HepG2 (cell line): ENCODE measurements at regions not wholly inside any gene's neighbourhood (a gene's known extent, or its start where the extent isn't known, plus 50 kb on each side); places are given as distances from the start of the nearest gene placed in this dataset.

Source experiments
- CEBPB ChIP-seq: IDR thresholded peaks from 2 replicates; pipeline ENCODE4 v1.6.1; 2011; ENCODE audit warnings: low read depth, low read length, improper control_type of control experiment, borderline replicate concordance
- CREB3 ChIP-seq: sonication (generic); formaldehyde crosslinking; IDR thresholded peaks from 2 replicates; pipeline ENCODE4 v1.5.0; 2020; ENCODE audit warnings: missing genetic modification reagents
- CSRNP1 ChIP-seq: sonication (generic); formaldehyde crosslinking; IDR thresholded peaks from 2 replicates; pipeline ENCODE4 v1.8.1; 2023; ENCODE audit warnings: mild to moderate bottlenecking, missing genetic modification reagents
- E2F1 ChIP-seq: sonication (generic); formaldehyde crosslinking; IDR thresholded peaks from 2 replicates; pipeline ENCODE4 v1.5.0; 2020; ENCODE audit warnings: missing genetic modification reagents
- GTF2F1 ChIP-seq: fragments of 150-350 bp; IDR thresholded peaks from 2 replicates; pipeline ENCODE4 v1.6.1; 2014; ENCODE audit warnings: low read length
- HOXA3 ChIP-seq: sonication (generic); formaldehyde crosslinking; IDR thresholded peaks from 2 replicates; pipeline ENCODE4 v1.5.0; 2020; ENCODE audit warnings: missing genetic modification reagents
- NFRKB ChIP-seq: fragments of 450-650 bp; IDR thresholded peaks from 2 replicates; pipeline ENCODE4 v1.6.1; 2017
- RNF2 ChIP-seq: fragments of 450-650 bp; conservative IDR thresholded peaks from 2 replicates; pipeline ENCODE4 v1.6.1; 2016; ENCODE audit warnings: low read depth
- SPEN ChIP-seq: sonication (generic); formaldehyde crosslinking; IDR thresholded peaks from 2 replicates; pipeline ENCODE4 v1.5.1; 2020; ENCODE audit warnings: low read depth, mild to moderate bottlenecking, missing genetic modification reagents
- XRCC5 ChIP-seq: fragments of 200-400 bp; formaldehyde crosslinking; optimal IDR thresholded peaks from 2 replicates; pipeline ENCODE3; 2017; ENCODE audit warnings: mild to moderate bottlenecking, low read length
- ZBTB38 ChIP-seq: sonication (generic); formaldehyde crosslinking; IDR thresholded peaks from 2 replicates; pipeline ENCODE4 v1.5.1; 2020; ENCODE audit warnings: mild to moderate bottlenecking, missing genetic modification reagents
- ZBTB8A ChIP-seq: sonication (generic); formaldehyde crosslinking; IDR thresholded peaks from 2 replicates; pipeline ENCODE4 v1.4.0; 2020; ENCODE audit warnings: mild to moderate bottlenecking, low read depth, missing genetic modification reagents, borderline replicate concordance
- ZGPAT ChIP-seq: IDR thresholded peaks from 2 replicates; pipeline ENCODE4 v1.6.1; 2016; ENCODE audit warnings: mild to moderate bottlenecking
- TF ChIP-seq, protein P1 (sequence below): IDR thresholded peaks from 2 replicates; pipeline ENCODE4 v1.6.1; 2016; ENCODE audit warnings: missing compliant biosample characterization, missing genetic modification reagents, borderline replicate concordance

GRCh38 chr12:93960521-93960920, 187.9 kb upstream of the PLXNC1 start (continued):
- TF ChIP-seq CREB3 (CRISPR knock-in tag), result no peak
- TF ChIP-seq NFRKB, result no peak
- no peak for TF ChIP-seq RNF2
- TF ChIP-seq CSRNP1 (CRISPR knock-in tag), result no peak
- no peak for TF ChIP-seq ZGPAT
- no peak for TF ChIP-seq GTF2F1
- TF ChIP-seq XRCC5, result no peak
- TF ChIP-seq ZBTB38 (CRISPR knock-in tag), result no peak
- TF ChIP-seq CEBPB, result no peak
- TF ChIP-seq E2F1 (CRISPR knock-in tag), result no peak
- TF ChIP-seq, protein P1, sequence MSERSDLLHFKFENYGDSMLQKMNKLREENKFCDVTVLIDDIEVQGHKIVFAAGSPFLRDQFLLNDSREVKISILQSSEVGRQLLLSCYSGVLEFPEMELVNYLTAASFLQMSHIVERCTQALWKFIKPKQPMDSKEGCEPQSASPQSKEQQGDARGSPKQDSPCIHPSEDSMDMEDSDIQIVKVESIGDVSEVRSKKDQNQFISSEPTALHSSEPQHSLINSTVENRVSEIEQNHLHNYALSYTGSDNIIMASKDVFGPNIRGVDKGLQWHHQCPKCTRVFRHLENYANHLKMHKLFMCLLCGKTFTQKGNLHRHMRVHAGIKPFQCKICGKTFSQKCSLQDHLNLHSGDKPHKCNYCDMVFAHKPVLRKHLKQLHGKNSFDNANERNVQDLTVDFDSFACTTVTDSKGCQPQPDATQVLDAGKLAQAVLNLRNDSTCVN (CRISPR knock-in tag), result no peak
- no peak for TF ChIP-seq SPEN (CRISPR knock-in tag)
- TF ChIP-seq ZBTB8A (CRISPR knock-in tag), result no peak
- no peak for TF ChIP-seq HOXA3 (CRISPR knock-in tag)
